AG04449 (cell line): ENCODE measurements at regions not wholly inside any gene's neighbourhood (a gene's known extent, or its start where the extent isn't known, plus 50 kb on each side); places are given as distances from the start of the nearest gene placed in this dataset.

Source experiments
- CTCF ChIA-PET: fragments of 350-600 bp; formaldehyde crosslinking; extraction: SDS; loops from one replicate; lab custom pipeline; 2021; ENCODE audit warnings: antibody characterized with exemption; lab: Yijun Ruan, JAX
- POLR2A ChIA-PET: fragments of 400-600, 350-600 bp; formaldehyde crosslinking; extraction: SDS; loops from one replicate; lab custom pipeline; 2020; ENCODE audit warnings: antibody characterized with exemption, inconsistent platforms; lab: Yijun Ruan, JAX
- DNase-seq: peaks from one replicate; pipeline ENCODE4 v3.0.0-alpha.2; 2010; ENCODE audit warnings: low read depth, low spot score
- H3K4me3 ChIP-seq: 2 replicates; pipeline ENCODE4 v1.5.1; 2011; ENCODE audit warnings: low read depth, mild to moderate bottlenecking, control low read depth, low read length
- CTCF ChIP-seq: IDR thresholded peaks from one replicate; pipeline ENCODE4 v1.5.1; 2011; ENCODE audit warnings: mild to moderate bottlenecking, moderate library complexity, low read length, control low read depth, inconsistent platforms; ENCODE audit not compliant: insufficient read depth; ENCODE audit errors: missing control alignments

GRCh38 chr5:7040111-7040510 is 326.9 kb downstream of the TENT4A start:
- POLR2A ChIA-PET, result no interaction called here
- no peak overlapping the region for H3K4me3 ChIP-seq
- no peak for DNase-seq
- no peak for TF ChIP-seq CTCF
- CTCF ChIA-PET, result no interaction called here

GRCh38 chr5:7043797-7044196 is 330.6 kb downstream of the TENT4A start:
- TF ChIP-seq CTCF, result no peak
- ChIA-PET POLR2A (no interaction called here), CTCF (no interaction called here)
- no peak overlapping the region for H3K4me3 ChIP-seq
- DNase-seq, result no peak

GRCh38 chr5:7047511-7048261 is 334.5 kb downstream of the TENT4A start:
- CTCF ChIA-PET, result no interaction called here
- DNase-seq, result no peak
- no peak for TF ChIP-seq CTCF
- POLR2A ChIA-PET, result no interaction called here
- H3K4me3 ChIP-seq, result no peak overlapping the region

- CTCF ChIA-PET, result no interaction called here
- POLR2A ChIA-PET, result no interaction called here
- TF ChIP-seq CTCF, result no peak
- no peak overlapping the region for H3K4me3 ChIP-seq
- no peak for DNase-seq
Measured at GRCh38 chr5:7050986-7051385, 337.8 kb downstream of the TENT4A start.

- no peak for TF ChIP-seq CTCF
- POLR2A ChIA-PET, result no interaction called here
- DNase-seq, result no peak
- CTCF ChIA-PET, result no interaction called here
- H3K4me3 ChIP-seq, result no peak overlapping the region
Measured at GRCh38 chr5:7053125-7053524, 339.9 kb downstream of the TENT4A start.

GRCh38 chr5:7053528-7054209 is 340.4 kb downstream of the TENT4A start:
- POLR2A ChIA-PET, result no interaction called here
- no peak for DNase-seq
- TF ChIP-seq CTCF, result no peak
- no peak overlapping the region for H3K4me3 ChIP-seq
- CTCF ChIA-PET, result no interaction called here
